Mesenchymal stem cell (in vitro differentiated cells and primary cell): ENCODE measurements at regions not wholly inside any gene's neighbourhood (a gene's known extent, or its start where the extent isn't known, plus 50 kb on each side); places are given as distances from the start of the nearest gene placed in this dataset.
A peak's percentile ranks its signal among the peaks of the same experiment; 100 is the strongest.

Experiments used
- DNase-seq: peaks from one replicate; pipeline ENCODE4 v3.0.0-alpha.2; 2013
- H2AFZ ChIP-seq: one replicate; pipeline ENCODE4 v1.6.1; 2013; ENCODE audit warnings: low read depth, mild to moderate bottlenecking, control low read depth, inconsistent platforms, low read length, moderate library complexity
- H2AK5ac ChIP-seq: 2 replicates; pipeline ENCODE4 v1.6.1; 2013; ENCODE audit warnings: low read length, moderate library complexity, mild to moderate bottlenecking, inconsistent platforms; ENCODE audit not compliant: severe bottlenecking
- H2BK120ac ChIP-seq: one replicate; pipeline ENCODE4 v1.6.1; 2013; ENCODE audit warnings: low read depth, mild to moderate bottlenecking, inconsistent platforms, low read length, moderate library complexity
- H2BK12ac ChIP-seq, 2 experiments: one replicate each; pipeline ENCODE4 v1.6.1; 2013; ENCODE audit warnings: inconsistent platforms in 2 of 2, low read length in 2 of 2, mild to moderate bottlenecking in 2 of 2, moderate library complexity in 2 of 2, control low read depth in 1 of 2
- H2BK15ac ChIP-seq: one replicate; pipeline ENCODE4 v1.6.1; 2013; ENCODE audit warnings: mild to moderate bottlenecking, low read depth, inconsistent platforms; ENCODE audit not compliant: poor library complexity, severe bottlenecking
- H2BK5ac ChIP-seq: 2 replicates; pipeline ENCODE4 v1.6.1; 2013; ENCODE audit warnings: low read depth, mild to moderate bottlenecking, low read length, control low read depth, inconsistent platforms; ENCODE audit not compliant: poor library complexity, severe bottlenecking
- H3K14ac ChIP-seq, 2 experiments: one replicate each; pipeline ENCODE4 v1.6.1; 2013; ENCODE audit warnings: inconsistent platforms in 2 of 2, low read length in 2 of 2, control low read depth in 1 of 2, mild to moderate bottlenecking in 1 of 2, moderate library complexity in 1 of 2
- H3K18ac ChIP-seq, 2 experiments: one replicate each; pipeline ENCODE4 v1.6.1; 2013; ENCODE audit warnings: inconsistent platforms in 2 of 2, low read length in 2 of 2, control low read depth in 1 of 2, low read depth in 1 of 2, mild to moderate bottlenecking in 1 of 2
- H3K23ac ChIP-seq, 2 experiments: one replicate each; pipeline ENCODE4 v1.6.1; 2013; ENCODE audit warnings: inconsistent platforms in 2 of 2, low read length in 2 of 2, mild to moderate bottlenecking in 2 of 2, moderate library complexity in 2 of 2, control low read depth in 1 of 2
- H3K27ac ChIP-seq: 2 replicates; pipeline ENCODE4 v1.5.1; 2013; ENCODE audit warnings: mild to moderate bottlenecking, moderate library complexity, low read length, control low read depth, inconsistent platforms; ENCODE audit not compliant: poor library complexity, severe bottlenecking
- H3K27me3 ChIP-seq, 2 experiments: 2 replicates each; pipeline versions ENCODE4 v1.6.1 to v1.7.0; 2013; ENCODE audit warnings: low read length in 2 of 2, mild to moderate bottlenecking in 2 of 2, moderate library complexity in 2 of 2, control low read depth in 1 of 2, inconsistent platforms in 1 of 2; ENCODE audit not compliant: control insufficient read depth in 1 of 2, insufficient read depth in 1 of 2
- H3K36me3 ChIP-seq, 2 experiments: 2 replicates each; pipeline versions ENCODE4 v1.6.1 to v1.7.0; 2013; ENCODE audit warnings: low read length in 2 of 2, control low read depth in 1 of 2, inconsistent platforms in 1 of 2, low read depth in 1 of 2, mild to moderate bottlenecking in 1 of 2; ENCODE audit not compliant: insufficient read depth in 2 of 2, control insufficient read depth in 1 of 2
- H3K4ac ChIP-seq, 2 experiments: one replicate each; pipeline ENCODE4 v1.6.1; 2013; ENCODE audit warnings: inconsistent platforms in 2 of 2, low read length in 2 of 2, mild to moderate bottlenecking in 2 of 2, moderate library complexity in 2 of 2, control low read depth in 1 of 2, low read depth in 1 of 2
- H3K4me1 ChIP-seq: 2 replicates; pipeline ENCODE4 v1.6.1; 2013; ENCODE audit warnings: low read depth, low read length, control low read depth; ENCODE audit not compliant: control insufficient read depth, insufficient read depth
- H3K4me2 ChIP-seq: 2 replicates; pipeline ENCODE4 v1.6.1; 2013; ENCODE audit warnings: low read length, mild to moderate bottlenecking, inconsistent platforms; ENCODE audit not compliant: poor library complexity, severe bottlenecking
- H3K4me3 ChIP-seq, 2 experiments: 2 replicates each; pipeline versions ENCODE4 v1.5.1 to v1.7.0; 2013; ENCODE audit warnings: low read length in 2 of 2, mild to moderate bottlenecking in 2 of 2, control low read depth in 1 of 2, low read depth in 1 of 2; ENCODE audit not compliant: insufficient read depth in 1 of 2
- H3K79me1 ChIP-seq: replicated peaks from 2 replicates; pipeline ENCODE4 v1.6.1; 2013; ENCODE audit warnings: mild to moderate bottlenecking, control low read depth, low read length, inconsistent platforms; ENCODE audit not compliant: poor library complexity, severe bottlenecking
- H3K9ac ChIP-seq: 2 replicates; pipeline ENCODE4 v1.7.0; 2013; ENCODE audit warnings: mild to moderate bottlenecking, low read length, moderate library complexity
- H3K9me3 ChIP-seq: 2 replicates; pipeline ENCODE4 v1.7.0; 2013; ENCODE audit warnings: mild to moderate bottlenecking, low read length; ENCODE audit not compliant: control insufficient read depth
- H4K8ac ChIP-seq: one replicate; pipeline ENCODE4 v1.6.1; 2013; ENCODE audit warnings: inconsistent platforms, mild to moderate bottlenecking, low read length, moderate library complexity
- H4K91ac ChIP-seq: one replicate; pipeline ENCODE4 v1.6.1; 2013; ENCODE audit warnings: mild to moderate bottlenecking, low read length, inconsistent platforms
- WGBS: methylation state at CpG from one replicate; pipeline ENCODE4 v1.1.7; 2013; ENCODE audit warnings: mixed read lengths; 5-methylcytosine and 5-hydroxymethylcytosine counted together

DNA sequence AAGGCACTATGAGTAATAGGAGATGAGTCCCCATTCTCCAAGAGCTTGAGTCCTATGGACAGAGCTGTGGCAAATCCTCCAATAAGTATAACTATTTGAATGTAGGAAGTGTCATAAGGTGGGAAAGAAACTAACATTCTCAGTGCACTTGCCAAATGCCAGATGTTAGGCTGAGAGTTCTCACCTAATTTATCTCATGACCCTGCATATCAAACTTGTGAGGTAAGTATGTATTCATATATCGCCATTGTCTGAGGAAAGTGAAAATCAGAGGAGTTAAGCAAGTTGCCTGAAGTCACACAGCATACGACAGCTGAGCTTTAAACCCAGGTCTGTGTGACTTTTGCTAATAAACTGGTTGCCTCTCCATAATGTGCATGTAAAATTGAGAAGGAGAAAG, 169.5 kb downstream of the TTC32 start:
- H3K27me3 ChIP-seq: peaks cover 0 to 6% of the 10 kb centered on the region in 2 experiments
- no peak overlapping the region for H2BK5ac ChIP-seq
- no peak overlapping the region for H2BK15ac ChIP-seq
- H3K4ac ChIP-seq: no peak overlapping the region
- no peak overlapping the region for H2AK5ac ChIP-seq
- H3K9ac ChIP-seq: no peak overlapping the region
- no peak overlapping the region for H3K23ac ChIP-seq
- H3K27ac ChIP-seq: no peak overlapping the region
- H3K9me3 ChIP-seq: no peaks in the 10 kb centered on the region
- no peak overlapping the region for H3K4me2 ChIP-seq
- no peak overlapping the region for H4K91ac ChIP-seq
- H3K79me1 ChIP-seq: no peaks in the 10 kb centered on the region
- no peak overlapping the region for H3K4me3 ChIP-seq
- no peak overlapping the region for H3K14ac ChIP-seq
- WGBS: 98% methylated on average over 2 of the region's 2 CpGs
- no peak overlapping the region for H2BK120ac ChIP-seq
- H2AFZ ChIP-seq: no peak overlapping the region
- no peak overlapping the region for H2BK12ac ChIP-seq
- H3K18ac ChIP-seq: no peak overlapping the region
- no peak overlapping the region for H4K8ac ChIP-seq
- DNase-seq: no peak
- no peaks in the 10 kb centered on the region for H3K36me3 ChIP-seq
- peaks cover 10% of the 10 kb centered on the region for H3K4me1 ChIP-seq

- Histone ChIP-seq H2BK120ac (no peak overlapping the region), H3K18ac (peak overlapping the region; percentile 42 to 58), H4K91ac (no peak overlapping the region), H3K4me3 (no peak overlapping the region), H3K9me3 (no peaks in the 10 kb centered on the region), H3K4me2 (no peak overlapping the region), H3K4ac (no peak overlapping the region), H3K36me3 (no peaks in the 10 kb centered on the region), H3K27ac (no peak overlapping the region), H3K4me1 (peaks cover 8% of the 10 kb centered on the region), H3K27me3 (peaks cover 0 to 8% of the 10 kb centered on the region in 2 experiments), H3K14ac (no peak overlapping the region), H2AK5ac (no peak overlapping the region), H4K8ac (no peak overlapping the region), H2BK12ac (peak overlapping the region in 1 of 2 experiments; percentile 82), H2BK15ac (no peak overlapping the region), H2AFZ (no peak overlapping the region), H2BK5ac (no peak overlapping the region), H3K79me1 (no peaks in the 10 kb centered on the region), H3K9ac (no peak overlapping the region), H3K23ac (no peak overlapping the region)
- WGBS: 84% methylated on average over 2 of the region's 2 CpGs
- DNase-seq: no peak
Measured at GRCh38 chr2:19731515-19731914, 170.3 kb downstream of the TTC32 start.

GRCh38 chr2:19731037-19731436, 170.7 kb downstream of the TTC32 start:
- Histone ChIP-seq H2BK15ac (no peak overlapping the region), H3K4me3 (no peak overlapping the region), H2BK12ac (peak overlapping the region in 1 of 2 experiments; percentile 82), H3K4me2 (no peak overlapping the region), H2BK120ac (no peak overlapping the region), H3K4ac (no peak overlapping the region), H3K9me3 (no peaks in the 10 kb centered on the region), H2AK5ac (no peak overlapping the region), H3K9ac (no peak overlapping the region), H4K91ac (peak overlapping the region; percentile 28), H3K27me3 (peaks cover 0 to 8% of the 10 kb centered on the region in 2 experiments), H3K14ac (no peak overlapping the region), H3K23ac (no peak overlapping the region), H3K36me3 (no peaks in the 10 kb centered on the region), H4K8ac (no peak overlapping the region), H3K4me1 (peaks cover 4% of the 10 kb centered on the region), H3K79me1 (no peaks in the 10 kb centered on the region), H3K27ac (no peak overlapping the region), H3K18ac (no peak overlapping the region), H2BK5ac (no peak overlapping the region), H2AFZ (no peak overlapping the region)
- 50% methylated on average over 2 of the region's 3 CpGs for WGBS
- no peak for DNase-seq

- no peak for DNase-seq
- Histone ChIP-seq H3K18ac (no peak overlapping the region), H3K14ac (no peak overlapping the region), H3K27me3 (peaks cover 0 to 8% of the 10 kb centered on the region in 2 experiments), H3K27ac (no peak overlapping the region), H4K8ac (no peak overlapping the region), H2BK15ac (no peak overlapping the region), H2BK12ac (no peak overlapping the region), H3K9ac (no peak overlapping the region), H2BK120ac (no peak overlapping the region), H3K9me3 (no peaks in the 10 kb centered on the region), H2BK5ac (no peak overlapping the region), H3K36me3 (no peaks in the 10 kb centered on the region), H2AFZ (no peak overlapping the region), H3K79me1 (no peaks in the 10 kb centered on the region), H3K4me3 (no peak overlapping the region), H3K4me1 (peaks cover 2% of the 10 kb centered on the region), H3K4me2 (no peak overlapping the region), H3K23ac (no peak overlapping the region), H3K4ac (no peak overlapping the region), H4K91ac (no peak overlapping the region), H2AK5ac (no peak overlapping the region)
- 83% methylated on average over 8 of the region's 8 CpGs for WGBS
Measured at GRCh38 chr2:19728125-19728524, 173.7 kb downstream of the TTC32 start.
